ENCODE measurements at regions not wholly inside any gene's neighbourhood (a gene's known extent, or its start where the extent isn't known, plus 50 kb on each side); places are given as distances from the start of the nearest gene placed in this dataset.

DNA sequence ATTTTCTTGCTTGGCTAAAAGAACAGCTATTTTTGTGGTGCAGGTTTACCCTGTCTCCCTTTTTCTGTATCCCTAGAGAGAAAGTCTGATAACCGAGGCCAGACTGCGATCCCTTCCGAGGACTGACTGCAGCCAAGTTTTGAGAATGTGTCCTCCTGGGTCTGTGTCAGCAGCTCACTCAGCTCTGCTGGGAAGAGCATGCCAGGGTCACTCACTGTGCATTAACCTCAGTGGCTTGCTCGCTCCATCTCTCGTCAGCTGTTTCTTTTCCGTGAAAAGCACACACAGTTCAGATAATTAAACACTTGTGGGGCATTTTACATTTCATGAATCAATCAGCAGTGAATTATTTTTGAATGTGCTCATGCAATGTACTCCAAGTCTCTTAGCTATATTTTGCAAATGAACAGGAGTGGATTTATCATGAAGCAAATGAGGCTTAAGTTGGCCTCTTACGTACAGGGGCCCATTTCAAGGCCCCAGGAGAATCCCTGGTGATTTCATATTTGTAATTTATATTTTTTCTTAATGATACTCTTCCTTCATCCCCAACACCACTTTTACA lies 252.1 kb downstream of the SMARCA2 start:
- H3K4me3 ChIP-seq (ENCODE audit: low read length, poor library complexity, severe bottlenecking) = no peak overlapping the region
- H3K9ac ChIP-seq (ENCODE audit: low read depth, low read length, poor library complexity, severe bottlenecking) = no peak overlapping the region
- no peaks in the 10 kb centered on the region for H3K79me2 ChIP-seq (ENCODE audit: insufficient read depth, low read length)
- no peaks in the 10 kb centered on the region for H3K36me3 ChIP-seq (ENCODE audit: insufficient read depth, low read length)
- H4K20me1 ChIP-seq (ENCODE audit: insufficient read depth, low read length, poor library complexity, severe bottlenecking) = no peaks in the 10 kb centered on the region
- no peaks in the 10 kb centered on the region for H3K9me2 ChIP-seq (replicated peaks; ENCODE audit: low read depth, low read length)
- no peaks in the 10 kb centered on the region for H3F3A ChIP-seq (ENCODE audit: low read depth)
- no peak overlapping the region for H3K4me2 ChIP-seq (ENCODE audit: low read depth, low read length, poor library complexity, severe bottlenecking)
- H3K9me3 ChIP-seq (ENCODE audit: insufficient read depth, low read depth, low read length) = no peaks in the 10 kb centered on the region
- no peaks in the 10 kb centered on the region for H3K27me3 ChIP-seq (ENCODE audit: insufficient read depth, low read length, poor library complexity, severe bottlenecking)
- no peak for TF ChIP-seq EZH2phosphoT487 (IDR thresholded peaks at IDR 0.05; ENCODE audit: borderline replicate concordance)
- TF ChIP-seq, protein P1, sequence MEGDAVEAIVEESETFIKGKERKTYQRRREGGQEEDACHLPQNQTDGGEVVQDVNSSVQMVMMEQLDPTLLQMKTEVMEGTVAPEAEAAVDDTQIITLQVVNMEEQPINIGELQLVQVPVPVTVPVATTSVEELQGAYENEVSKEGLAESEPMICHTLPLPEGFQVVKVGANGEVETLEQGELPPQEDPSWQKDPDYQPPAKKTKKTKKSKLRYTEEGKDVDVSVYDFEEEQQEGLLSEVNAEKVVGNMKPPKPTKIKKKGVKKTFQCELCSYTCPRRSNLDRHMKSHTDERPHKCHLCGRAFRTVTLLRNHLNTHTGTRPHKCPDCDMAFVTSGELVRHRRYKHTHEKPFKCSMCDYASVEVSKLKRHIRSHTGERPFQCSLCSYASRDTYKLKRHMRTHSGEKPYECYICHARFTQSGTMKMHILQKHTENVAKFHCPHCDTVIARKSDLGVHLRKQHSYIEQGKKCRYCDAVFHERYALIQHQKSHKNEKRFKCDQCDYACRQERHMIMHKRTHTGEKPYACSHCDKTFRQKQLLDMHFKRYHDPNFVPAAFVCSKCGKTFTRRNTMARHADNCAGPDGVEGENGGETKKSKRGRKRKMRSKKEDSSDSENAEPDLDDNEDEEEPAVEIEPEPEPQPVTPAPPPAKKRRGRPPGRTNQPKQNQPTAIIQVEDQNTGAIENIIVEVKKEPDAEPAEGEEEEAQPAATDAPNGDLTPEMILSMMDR (conservative IDR thresholded peaks at IDR 0.05; ENCODE audit: low read length) = no peak
- H3K4me1 ChIP-seq (ENCODE audit: insufficient read depth, low read length, poor library complexity, severe bottlenecking) = no peaks in the 10 kb centered on the region
- H2AFZ ChIP-seq (ENCODE audit: low read length) = no peak overlapping the region

DNA sequence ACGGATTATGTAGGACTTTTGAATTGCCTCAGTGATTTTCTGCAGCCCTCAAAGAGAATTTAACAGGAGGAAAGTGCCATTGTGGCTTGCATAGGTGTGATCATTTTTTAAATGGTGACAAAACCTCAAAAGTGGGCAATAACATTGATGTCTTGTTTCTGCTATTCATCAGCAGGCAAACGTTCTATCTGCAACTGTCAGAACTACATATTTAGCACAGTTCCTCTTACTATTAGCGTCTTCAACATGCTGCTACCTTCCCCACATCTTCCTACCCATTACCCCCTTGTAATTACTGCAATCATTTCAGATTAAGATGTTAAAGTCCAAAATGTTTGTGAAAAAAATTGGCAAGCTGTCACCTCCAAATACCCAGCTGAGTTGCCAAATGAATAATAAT lies 254.6 kb downstream of the SMARCA2 start:
- H3K79me2 ChIP-seq (ENCODE audit: insufficient read depth, low read length) = no peaks in the 10 kb centered on the region
- H3K9ac ChIP-seq (ENCODE audit: low read depth, low read length, poor library complexity, severe bottlenecking) = no peak overlapping the region
- no peak overlapping the region for H2AFZ ChIP-seq (ENCODE audit: low read length)
- no peak overlapping the region for H3K4me3 ChIP-seq (ENCODE audit: low read length, poor library complexity, severe bottlenecking)
- H3K4me2 ChIP-seq (ENCODE audit: low read depth, low read length, poor library complexity, severe bottlenecking) = no peak overlapping the region
- no peaks in the 10 kb centered on the region for H4K20me1 ChIP-seq (ENCODE audit: insufficient read depth, low read length, poor library complexity, severe bottlenecking)
- H3K4me1 ChIP-seq (ENCODE audit: insufficient read depth, low read length, poor library complexity, severe bottlenecking) = no peaks in the 10 kb centered on the region
- no peaks in the 10 kb centered on the region for H3F3A ChIP-seq (ENCODE audit: low read depth)
- H3K27me3 ChIP-seq (ENCODE audit: insufficient read depth, low read length, poor library complexity, severe bottlenecking) = no peaks in the 10 kb centered on the region
- TF ChIP-seq EZH2phosphoT487 (IDR thresholded peaks at IDR 0.05; ENCODE audit: borderline replicate concordance) = no peak
- TF ChIP-seq, protein P1 (conservative IDR thresholded peaks at IDR 0.05; ENCODE audit: low read length) = no peak
- no peaks in the 10 kb centered on the region for H3K9me3 ChIP-seq (ENCODE audit: insufficient read depth, low read depth, low read length)
- H3K36me3 ChIP-seq (ENCODE audit: insufficient read depth, low read length) = no peaks in the 10 kb centered on the region
- no peaks in the 10 kb centered on the region for H3K9me2 ChIP-seq (replicated peaks; ENCODE audit: low read depth, low read length)

DNA sequence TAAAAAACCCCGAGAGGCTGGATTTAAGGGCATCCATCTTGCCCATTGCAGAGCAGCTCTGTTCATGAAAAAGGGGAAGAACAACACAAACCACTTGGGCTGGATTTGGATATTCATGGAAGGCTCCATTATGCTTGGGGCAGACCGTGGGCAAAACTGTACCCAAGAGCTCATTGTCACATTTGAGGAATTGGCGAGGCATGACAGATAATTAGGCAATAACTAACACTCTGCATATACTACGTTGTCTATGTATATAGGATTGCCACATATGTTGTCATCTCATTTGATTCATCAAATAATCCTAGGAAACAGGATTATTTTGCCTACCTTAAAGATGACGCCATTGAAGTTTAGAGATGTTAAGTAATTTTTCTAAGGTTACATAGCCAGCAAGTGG lies 255.4 kb downstream of the SMARCA2 start:
- H3K4me3 ChIP-seq (ENCODE audit: low read length, poor library complexity, severe bottlenecking) = no peak overlapping the region
- no peak overlapping the region for H2AFZ ChIP-seq (ENCODE audit: low read length)
- H3K36me3 ChIP-seq (ENCODE audit: insufficient read depth, low read length) = no peaks in the 10 kb centered on the region
- H3F3A ChIP-seq (ENCODE audit: low read depth) = no peaks in the 10 kb centered on the region
- no peak for TF ChIP-seq EZH2phosphoT487 (IDR thresholded peaks at IDR 0.05; ENCODE audit: borderline replicate concordance)
- TF ChIP-seq, protein P1 (conservative IDR thresholded peaks at IDR 0.05; ENCODE audit: low read length) = no peak
- no peaks in the 10 kb centered on the region for H3K79me2 ChIP-seq (ENCODE audit: insufficient read depth, low read length)
- no peaks in the 10 kb centered on the region for H3K27me3 ChIP-seq (ENCODE audit: insufficient read depth, low read length, poor library complexity, severe bottlenecking)
- no peaks in the 10 kb centered on the region for H3K9me3 ChIP-seq (ENCODE audit: insufficient read depth, low read depth, low read length)
- H3K4me2 ChIP-seq (ENCODE audit: low read depth, low read length, poor library complexity, severe bottlenecking) = no peak overlapping the region
- no peak overlapping the region for H3K9ac ChIP-seq (ENCODE audit: low read depth, low read length, poor library complexity, severe bottlenecking)
- H3K9me2 ChIP-seq (replicated peaks; ENCODE audit: low read depth, low read length) = no peaks in the 10 kb centered on the region
- H4K20me1 ChIP-seq (ENCODE audit: insufficient read depth, low read length, poor library complexity, severe bottlenecking) = no peaks in the 10 kb centered on the region
- H3K4me1 ChIP-seq (ENCODE audit: insufficient read depth, low read length, poor library complexity, severe bottlenecking) = no peaks in the 10 kb centered on the region

Measured in Loucy (cell line).